ENCODE measurements at regions not wholly inside any gene's neighbourhood (a gene's known extent, or its start where the extent isn't known, plus 50 kb on each side); places are given as distances from the start of the nearest gene placed in this dataset.

DNA sequence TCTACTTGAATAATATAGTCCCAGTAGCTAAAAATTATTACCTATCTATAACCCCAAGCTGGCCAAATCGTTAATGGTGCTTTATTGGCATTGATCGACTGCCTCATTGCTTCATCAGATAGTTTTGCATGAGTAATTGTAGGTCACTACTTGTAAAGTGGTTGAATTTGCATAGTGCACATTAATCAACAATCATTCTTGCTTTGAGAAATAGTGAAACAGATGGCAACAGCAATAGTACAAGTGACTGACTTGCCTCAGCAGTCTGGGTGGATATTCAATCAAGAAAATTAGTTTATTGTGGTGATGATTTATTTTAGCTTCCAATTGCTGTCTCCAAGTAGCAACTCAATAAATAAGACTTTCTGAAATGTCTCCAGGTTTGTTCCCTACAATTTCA, 117.8 kb upstream of the NRXN1 start:
- Histone ChIP-seq H3F3A (ENCODE audit: insufficient read depth) (no peaks in the 10 kb centered on the region), H3K4me2 (ENCODE audit: low read depth, low read length, poor library complexity, severe bottlenecking) (no peak overlapping the region), H3K27me3 (ENCODE audit: low read length) (no peaks in the 10 kb centered on the region), H3K9me2 (replicated peaks; ENCODE audit: insufficient read depth, low read length) (no peaks in the 10 kb centered on the region), H2AFZ (ENCODE audit: low read depth, low read length, severe bottlenecking) (no peak overlapping the region), H3K36me3 (ENCODE audit: low read length) (no peaks in the 10 kb centered on the region), H4K20me1 (ENCODE audit: low read depth, low read length) (no peaks in the 10 kb centered on the region), H3K9me3 (ENCODE audit: insufficient read depth, low read length) (no peaks in the 10 kb centered on the region), H3K9ac (ENCODE audit: low read length) (no peak overlapping the region), H3K4me3 (ENCODE audit: insufficient read depth, low read length, poor library complexity, severe bottlenecking) (no peak overlapping the region), H3K27ac (ENCODE audit: low read depth, low read length) (no peak overlapping the region), H3K79me2 (ENCODE audit: insufficient read depth, low read length) (no peaks in the 10 kb centered on the region)
- TF ChIP-seq, protein P1, sequence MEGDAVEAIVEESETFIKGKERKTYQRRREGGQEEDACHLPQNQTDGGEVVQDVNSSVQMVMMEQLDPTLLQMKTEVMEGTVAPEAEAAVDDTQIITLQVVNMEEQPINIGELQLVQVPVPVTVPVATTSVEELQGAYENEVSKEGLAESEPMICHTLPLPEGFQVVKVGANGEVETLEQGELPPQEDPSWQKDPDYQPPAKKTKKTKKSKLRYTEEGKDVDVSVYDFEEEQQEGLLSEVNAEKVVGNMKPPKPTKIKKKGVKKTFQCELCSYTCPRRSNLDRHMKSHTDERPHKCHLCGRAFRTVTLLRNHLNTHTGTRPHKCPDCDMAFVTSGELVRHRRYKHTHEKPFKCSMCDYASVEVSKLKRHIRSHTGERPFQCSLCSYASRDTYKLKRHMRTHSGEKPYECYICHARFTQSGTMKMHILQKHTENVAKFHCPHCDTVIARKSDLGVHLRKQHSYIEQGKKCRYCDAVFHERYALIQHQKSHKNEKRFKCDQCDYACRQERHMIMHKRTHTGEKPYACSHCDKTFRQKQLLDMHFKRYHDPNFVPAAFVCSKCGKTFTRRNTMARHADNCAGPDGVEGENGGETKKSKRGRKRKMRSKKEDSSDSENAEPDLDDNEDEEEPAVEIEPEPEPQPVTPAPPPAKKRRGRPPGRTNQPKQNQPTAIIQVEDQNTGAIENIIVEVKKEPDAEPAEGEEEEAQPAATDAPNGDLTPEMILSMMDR (IDR thresholded peaks at IDR 0.05; ENCODE audit: insufficient read depth, low read length, poor library complexity, severe bottlenecking), result no peak
- no peak for TF ChIP-seq EZH2phosphoT487 (conservative IDR thresholded peaks at IDR 0.05; ENCODE audit: low read length)

DNA sequence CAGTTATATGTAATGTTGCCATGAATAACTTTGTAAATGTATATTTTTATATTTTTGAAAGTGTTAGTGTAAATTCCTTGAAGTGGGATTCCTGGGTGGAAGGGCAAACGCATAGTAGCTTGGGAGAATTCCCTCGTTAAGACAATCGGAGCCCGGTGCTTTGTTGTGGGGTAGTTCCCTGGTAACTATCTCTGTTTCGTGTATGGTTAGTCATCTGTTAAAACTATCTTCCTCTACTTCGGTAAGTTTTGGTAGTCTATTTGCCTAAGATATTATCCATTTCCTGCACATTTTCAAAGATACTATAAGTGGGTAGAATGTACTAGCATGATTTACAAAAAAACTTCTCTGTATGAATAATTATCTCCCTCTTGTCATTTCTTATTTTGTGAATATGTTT, 113.8 kb upstream of the NRXN1 start:
- H3K4me2 ChIP-seq (ENCODE audit: low read depth, low read length, poor library complexity, severe bottlenecking), result no peak overlapping the region
- no peaks in the 10 kb centered on the region for H3K9me2 ChIP-seq (replicated peaks; ENCODE audit: insufficient read depth, low read length)
- H3K27me3 ChIP-seq (ENCODE audit: low read length), result no peaks in the 10 kb centered on the region
- H4K20me1 ChIP-seq (ENCODE audit: low read depth, low read length), result no peaks in the 10 kb centered on the region
- no peak overlapping the region for H3K9ac ChIP-seq (ENCODE audit: low read length)
- no peak for TF ChIP-seq EZH2phosphoT487 (conservative IDR thresholded peaks at IDR 0.05; ENCODE audit: low read length)
- TF ChIP-seq, protein P1 (IDR thresholded peaks at IDR 0.05; ENCODE audit: insufficient read depth, low read length, poor library complexity, severe bottlenecking), result no peak
- H3K9me3 ChIP-seq (ENCODE audit: insufficient read depth, low read length), result no peaks in the 10 kb centered on the region
- no peaks in the 10 kb centered on the region for H3F3A ChIP-seq (ENCODE audit: insufficient read depth)
- no peaks in the 10 kb centered on the region for H3K79me2 ChIP-seq (ENCODE audit: insufficient read depth, low read length)
- H3K36me3 ChIP-seq (ENCODE audit: low read length), result no peaks in the 10 kb centered on the region
- H3K27ac ChIP-seq (ENCODE audit: low read depth, low read length), result no peak overlapping the region
- no peak overlapping the region for H3K4me3 ChIP-seq (ENCODE audit: insufficient read depth, low read length, poor library complexity, severe bottlenecking)
- H2AFZ ChIP-seq (ENCODE audit: low read depth, low read length, severe bottlenecking), result peak overlapping the region; percentile 16

DNA sequence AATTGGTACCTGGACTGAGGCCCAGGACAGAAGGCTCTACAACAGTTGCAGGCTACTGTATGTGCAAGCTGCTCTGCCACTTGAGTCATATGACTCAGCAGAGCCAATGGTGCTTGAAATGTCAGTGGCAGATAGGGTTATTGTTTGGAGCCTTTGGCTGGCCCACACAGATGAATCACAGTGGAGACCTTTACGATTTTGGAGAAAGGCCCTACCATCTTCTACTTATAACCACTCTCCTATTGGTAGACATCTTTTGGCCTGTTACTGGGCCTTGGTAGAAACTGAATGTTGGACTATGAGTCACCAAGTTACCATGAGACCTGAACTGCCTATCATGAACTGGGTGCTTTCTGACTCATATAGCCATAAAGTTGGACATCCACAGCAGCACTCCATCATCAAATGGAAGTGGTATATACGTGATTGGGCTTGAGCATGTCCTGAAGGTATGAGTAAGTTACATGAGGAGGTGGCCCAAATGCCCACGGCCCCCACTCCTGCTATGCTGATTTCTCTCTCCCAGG, 88.9 kb upstream of the NRXN1 start:
- Histone ChIP-seq H3K4me3 (ENCODE audit: insufficient read depth, low read length, poor library complexity, severe bottlenecking) (no peak overlapping the region), H3K9me3 (ENCODE audit: insufficient read depth, low read length) (no peaks in the 10 kb centered on the region), H3K4me2 (ENCODE audit: low read depth, low read length, poor library complexity, severe bottlenecking) (no peak overlapping the region), H3K9ac (ENCODE audit: low read length) (no peak overlapping the region), H3K79me2 (ENCODE audit: insufficient read depth, low read length) (no peaks in the 10 kb centered on the region), H3K9me2 (replicated peaks; ENCODE audit: insufficient read depth, low read length) (no peaks in the 10 kb centered on the region), H2AFZ (ENCODE audit: low read depth, low read length, severe bottlenecking) (peak overlapping the region; percentile 41), H3K36me3 (ENCODE audit: low read length) (no peaks in the 10 kb centered on the region), H3F3A (ENCODE audit: insufficient read depth) (no peaks in the 10 kb centered on the region), H3K27me3 (ENCODE audit: low read length) (no peaks in the 10 kb centered on the region), H3K27ac (ENCODE audit: low read depth, low read length) (no peak overlapping the region), H4K20me1 (ENCODE audit: low read depth, low read length) (no peaks in the 10 kb centered on the region)
- TF ChIP-seq EZH2phosphoT487 (conservative IDR thresholded peaks at IDR 0.05; ENCODE audit: low read length), result no peak
- TF ChIP-seq, protein P1 (IDR thresholded peaks at IDR 0.05; ENCODE audit: insufficient read depth, low read length, poor library complexity, severe bottlenecking), result no peak

Data from SU-DHL-6 (cell line).